ENCODE measurements at regions not wholly inside any gene's neighbourhood (a gene's known extent, or its start where the extent isn't known, plus 50 kb on each side); places are given as distances from the start of the nearest gene placed in this dataset.
"Not testable (repeated sequence)": the region's sequence is repeated elsewhere in the genome, so short reads cannot be mapped to it uniquely, and the experiment has no call there.

DNA sequence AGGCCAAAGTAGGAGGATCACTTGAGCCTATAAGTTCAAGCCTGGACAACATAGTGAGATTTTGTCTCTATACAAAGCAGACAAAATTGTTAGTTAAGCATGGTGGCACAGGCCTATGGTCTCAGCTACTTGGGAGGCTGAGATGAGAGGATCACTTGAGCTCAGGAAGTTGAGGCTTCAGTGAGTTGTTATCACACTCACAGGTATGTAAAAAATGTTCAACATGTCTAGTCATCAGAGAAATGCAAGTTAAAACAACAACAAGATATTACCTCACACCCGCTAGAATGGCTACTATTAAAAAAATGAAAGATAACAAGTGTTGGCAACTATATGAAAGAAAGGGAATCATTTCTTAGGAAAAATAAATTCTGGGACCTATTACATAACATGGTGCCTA lies 341.5 kb upstream of the ST8SIA4 start:
- no peak for ATAC-seq
- TF ChIP-seq, protein P1, sequence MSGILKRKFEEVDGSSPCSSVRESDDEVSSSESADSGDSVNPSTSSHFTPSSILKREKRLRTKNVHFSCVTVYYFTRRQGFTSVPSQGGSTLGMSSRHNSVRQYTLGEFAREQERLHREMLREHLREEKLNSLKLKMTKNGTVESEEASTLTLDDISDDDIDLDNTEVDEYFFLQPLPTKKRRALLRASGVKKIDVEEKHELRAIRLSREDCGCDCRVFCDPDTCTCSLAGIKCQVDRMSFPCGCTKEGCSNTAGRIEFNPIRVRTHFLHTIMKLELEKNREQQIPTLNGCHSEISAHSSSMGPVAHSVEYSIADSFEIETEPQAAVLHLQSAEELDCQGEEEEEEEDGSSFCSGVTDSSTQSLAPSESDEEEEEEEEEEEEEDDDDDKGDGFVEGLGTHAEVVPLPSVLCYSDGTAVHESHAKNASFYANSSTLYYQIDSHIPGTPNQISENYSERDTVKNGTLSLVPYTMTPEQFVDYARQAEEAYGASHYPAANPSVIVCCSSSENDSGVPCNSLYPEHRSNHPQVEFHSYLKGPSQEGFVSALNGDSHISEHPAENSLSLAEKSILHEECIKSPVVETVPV (CRISPR knock-in tag; IDR thresholded peaks at IDR 0.05): no peak
- TF ChIP-seq, protein P2, sequence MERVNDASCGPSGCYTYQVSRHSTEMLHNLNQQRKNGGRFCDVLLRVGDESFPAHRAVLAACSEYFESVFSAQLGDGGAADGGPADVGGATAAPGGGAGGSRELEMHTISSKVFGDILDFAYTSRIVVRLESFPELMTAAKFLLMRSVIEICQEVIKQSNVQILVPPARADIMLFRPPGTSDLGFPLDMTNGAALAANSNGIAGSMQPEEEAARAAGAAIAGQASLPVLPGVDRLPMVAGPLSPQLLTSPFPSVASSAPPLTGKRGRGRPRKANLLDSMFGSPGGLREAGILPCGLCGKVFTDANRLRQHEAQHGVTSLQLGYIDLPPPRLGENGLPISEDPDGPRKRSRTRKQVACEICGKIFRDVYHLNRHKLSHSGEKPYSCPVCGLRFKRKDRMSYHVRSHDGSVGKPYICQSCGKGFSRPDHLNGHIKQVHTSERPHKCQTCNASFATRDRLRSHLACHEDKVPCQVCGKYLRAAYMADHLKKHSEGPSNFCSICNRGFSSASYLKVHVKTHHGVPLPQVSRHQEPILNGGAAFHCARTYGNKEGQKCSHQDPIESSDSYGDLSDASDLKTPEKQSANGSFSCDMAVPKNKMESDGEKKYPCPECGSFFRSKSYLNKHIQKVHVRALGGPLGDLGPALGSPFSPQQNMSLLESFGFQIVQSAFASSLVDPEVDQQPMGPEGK (CRISPR knock-in tag; IDR thresholded peaks at IDR 0.05; ENCODE audit: borderline replicate concordance): no peak
- TF ChIP-seq PPARA (CRISPR knock-in tag; IDR thresholded peaks at IDR 0.05; ENCODE audit: borderline replicate concordance) (no peak), ISL1 (CRISPR knock-in tag; IDR thresholded peaks at IDR 0.05) (no peak), ZNF8 (CRISPR knock-in tag; IDR thresholded peaks at IDR 0.05) (no peak), ZNF565 (CRISPR knock-in tag; conservative IDR thresholded peaks at IDR 0.05; ENCODE audit: low read depth) (no peak)

DNA sequence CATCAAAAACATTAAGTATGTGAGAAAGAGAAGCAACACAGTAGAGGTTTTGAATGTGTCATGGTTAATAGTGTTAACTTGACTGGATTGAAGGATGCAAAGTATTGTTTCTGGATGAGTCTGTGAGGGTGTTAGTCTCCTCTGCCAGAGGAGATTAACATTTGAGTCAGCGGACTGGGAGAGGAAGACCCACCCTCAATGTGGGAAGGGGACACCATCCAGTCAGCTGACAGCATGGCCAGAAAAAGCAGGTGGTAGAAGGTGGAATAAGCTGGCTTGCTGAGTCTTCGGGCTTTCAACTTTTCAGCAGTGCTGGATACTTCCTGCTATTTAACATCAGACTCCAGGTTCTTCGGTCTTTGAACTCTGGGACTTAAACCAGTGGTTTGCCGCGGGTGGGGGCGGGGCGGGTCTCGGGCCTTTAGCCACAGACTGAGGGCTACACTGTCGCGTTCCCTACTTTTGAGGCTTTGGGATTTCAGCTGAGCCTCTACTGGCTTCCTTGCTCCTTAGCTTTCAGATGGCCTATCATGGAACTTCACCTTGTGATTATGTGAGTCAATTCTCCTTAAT lies 309.9 kb upstream of the ST8SIA4 start:
- no peak for TF ChIP-seq ISL1 (CRISPR knock-in tag; IDR thresholded peaks at IDR 0.05)
- TF ChIP-seq ZC3H10 (CRISPR knock-in tag; IDR thresholded peaks at IDR 0.05): no peak
- no peak for TF ChIP-seq ZNF8 (CRISPR knock-in tag; IDR thresholded peaks at IDR 0.05)
- no peak for TF ChIP-seq GLIS3 (CRISPR knock-in tag; IDR thresholded peaks at IDR 0.05)
- no peak for TF ChIP-seq TOX (CRISPR knock-in tag; IDR thresholded peaks at IDR 0.05; ENCODE audit: borderline replicate concordance)
- TF ChIP-seq PPARA (CRISPR knock-in tag; IDR thresholded peaks at IDR 0.05; ENCODE audit: borderline replicate concordance): no peak
- ATAC-seq: no peak

DNA sequence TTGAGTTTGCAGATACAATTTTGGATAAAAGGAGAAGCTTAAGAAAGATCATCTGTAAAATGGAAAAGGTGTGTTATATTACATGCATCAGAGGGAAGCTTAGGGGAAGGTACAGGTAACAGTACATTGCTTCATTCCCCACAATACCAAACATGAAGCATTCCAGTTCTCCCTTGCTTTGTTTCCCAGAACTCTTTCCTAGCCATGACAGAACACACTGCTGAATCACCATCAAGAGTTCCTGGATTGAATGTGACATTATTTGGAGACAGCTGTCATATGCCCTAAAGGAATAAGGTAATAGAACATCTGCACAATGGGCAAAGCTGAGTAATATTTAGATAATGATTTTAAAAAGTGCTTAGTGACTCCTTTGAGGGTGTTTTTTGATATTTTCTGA lies 303.5 kb upstream of the ST8SIA4 start:
- TF ChIP-seq SNAI2 (CRISPR knock-in tag; IDR thresholded peaks at IDR 0.05): no peak
- no peak for TF ChIP-seq BACH2 (CRISPR knock-in tag; IDR thresholded peaks at IDR 0.05; ENCODE audit: borderline replicate concordance)
- no peak for TF ChIP-seq RARB (CRISPR knock-in tag; IDR thresholded peaks at IDR 0.05)
- TF ChIP-seq ZNF70 (CRISPR knock-in tag; IDR thresholded peaks at IDR 0.05): no peak
- no peak for TF ChIP-seq ZC3H10 (CRISPR knock-in tag; IDR thresholded peaks at IDR 0.05)
- no peak for TF ChIP-seq GLIS3 (CRISPR knock-in tag; IDR thresholded peaks at IDR 0.05)
- no peak for TF ChIP-seq CSDC2 (CRISPR knock-in tag; IDR thresholded peaks at IDR 0.05)
- TF ChIP-seq ZNF8 (CRISPR knock-in tag; IDR thresholded peaks at IDR 0.05): no peak
- no peak for ATAC-seq

DNA sequence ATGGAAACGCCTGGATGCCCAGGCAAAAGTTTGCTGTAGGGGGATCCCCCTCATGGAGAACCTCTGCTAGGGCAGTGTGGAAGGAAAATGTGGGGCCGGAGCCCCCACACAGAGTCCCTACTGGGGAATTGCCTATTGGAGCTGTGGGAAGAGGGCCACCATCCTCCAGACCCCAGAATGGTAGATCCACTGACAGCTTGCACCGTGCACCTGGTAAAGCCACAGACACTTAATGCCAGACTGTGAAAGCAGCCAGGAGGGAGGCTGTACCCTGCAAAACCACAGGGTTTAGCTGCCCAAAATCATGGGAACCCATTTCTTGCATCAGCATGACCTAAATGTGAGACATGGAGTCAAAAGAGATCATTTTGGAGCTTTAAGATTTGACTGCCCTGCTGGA lies 302.0 kb upstream of the ST8SIA4 start:
- ATAC-seq: not testable (repeated sequence)

DNA sequence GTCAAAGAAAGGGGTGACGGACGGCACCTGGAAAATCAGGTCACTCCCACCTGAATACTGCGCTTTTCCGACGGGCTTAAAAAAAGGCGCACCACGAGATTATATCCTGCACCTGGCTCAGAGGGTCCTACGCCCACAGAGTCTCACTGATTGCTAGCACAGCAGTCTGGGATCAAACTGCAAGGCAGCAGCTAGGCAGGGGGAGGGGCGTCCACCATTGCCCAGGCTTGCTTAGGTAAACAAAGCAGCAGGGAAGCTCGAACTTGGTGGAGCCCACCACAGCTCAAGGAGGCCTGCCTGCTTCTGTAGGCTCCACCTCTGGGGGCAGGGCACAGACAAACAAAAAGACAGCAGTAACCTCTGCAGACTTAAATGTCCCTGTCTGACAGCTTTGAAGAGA lies 277.3 kb upstream of the ST8SIA4 start:
- not testable (repeated sequence) for ATAC-seq

DNA sequence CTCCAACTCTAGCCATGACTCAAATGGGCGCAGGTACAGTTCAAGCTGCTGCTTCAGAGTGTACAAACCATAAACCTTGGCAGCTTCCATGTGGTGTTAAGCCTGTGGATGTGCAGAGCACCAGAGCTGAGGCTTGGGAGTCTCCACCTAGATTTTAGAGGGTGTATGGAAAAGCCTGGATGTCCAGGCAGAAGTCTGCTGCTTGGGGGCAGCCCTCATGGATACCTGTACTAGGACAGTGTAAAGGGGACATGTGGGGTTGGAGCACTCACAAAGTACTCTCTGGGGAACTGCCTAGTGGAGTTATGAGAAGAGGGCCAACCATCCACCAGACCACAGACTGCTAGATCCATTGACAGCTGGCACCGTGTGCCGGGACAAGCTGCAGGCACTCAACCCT lies 273.5 kb upstream of the ST8SIA4 start:
- ATAC-seq: no peak
- TF ChIP-seq, protein P1 (CRISPR knock-in tag; IDR thresholded peaks at IDR 0.05): no peak
- TF ChIP-seq ZNF8 (CRISPR knock-in tag; IDR thresholded peaks at IDR 0.05): no peak
- no peak for TF ChIP-seq CSDC2 (CRISPR knock-in tag; IDR thresholded peaks at IDR 0.05)
- no peak for TF ChIP-seq ZFP30 (CRISPR knock-in tag; IDR thresholded peaks at IDR 0.05)
- no peak for TF ChIP-seq ZC3H10 (CRISPR knock-in tag; IDR thresholded peaks at IDR 0.05)
- TF ChIP-seq RARB (CRISPR knock-in tag; IDR thresholded peaks at IDR 0.05): no peak
- TF ChIP-seq, protein P3, sequence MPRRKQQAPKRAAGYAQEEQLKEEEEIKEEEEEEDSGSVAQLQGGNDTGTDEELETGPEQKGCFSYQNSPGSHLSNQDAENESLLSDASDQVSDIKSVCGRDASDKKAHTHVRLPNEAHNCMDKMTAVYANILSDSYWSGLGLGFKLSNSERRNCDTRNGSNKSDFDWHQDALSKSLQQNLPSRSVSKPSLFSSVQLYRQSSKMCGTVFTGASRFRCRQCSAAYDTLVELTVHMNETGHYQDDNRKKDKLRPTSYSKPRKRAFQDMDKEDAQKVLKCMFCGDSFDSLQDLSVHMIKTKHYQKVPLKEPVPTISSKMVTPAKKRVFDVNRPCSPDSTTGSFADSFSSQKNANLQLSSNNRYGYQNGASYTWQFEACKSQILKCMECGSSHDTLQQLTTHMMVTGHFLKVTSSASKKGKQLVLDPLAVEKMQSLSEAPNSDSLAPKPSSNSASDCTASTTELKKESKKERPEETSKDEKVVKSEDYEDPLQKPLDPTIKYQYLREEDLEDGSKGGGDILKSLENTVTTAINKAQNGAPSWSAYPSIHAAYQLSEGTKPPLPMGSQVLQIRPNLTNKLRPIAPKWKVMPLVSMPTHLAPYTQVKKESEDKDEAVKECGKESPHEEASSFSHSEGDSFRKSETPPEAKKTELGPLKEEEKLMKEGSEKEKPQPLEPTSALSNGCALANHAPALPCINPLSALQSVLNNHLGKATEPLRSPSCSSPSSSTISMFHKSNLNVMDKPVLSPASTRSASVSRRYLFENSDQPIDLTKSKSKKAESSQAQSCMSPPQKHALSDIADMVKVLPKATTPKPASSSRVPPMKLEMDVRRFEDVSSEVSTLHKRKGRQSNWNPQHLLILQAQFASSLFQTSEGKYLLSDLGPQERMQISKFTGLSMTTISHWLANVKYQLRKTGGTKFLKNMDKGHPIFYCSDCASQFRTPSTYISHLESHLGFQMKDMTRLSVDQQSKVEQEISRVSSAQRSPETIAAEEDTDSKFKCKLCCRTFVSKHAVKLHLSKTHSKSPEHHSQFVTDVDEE (CRISPR knock-in tag; IDR thresholded peaks at IDR 0.05): no peak
- TF ChIP-seq ZFP3 (CRISPR knock-in tag; IDR thresholded peaks at IDR 0.05): no peak
- TF ChIP-seq, protein P4, sequence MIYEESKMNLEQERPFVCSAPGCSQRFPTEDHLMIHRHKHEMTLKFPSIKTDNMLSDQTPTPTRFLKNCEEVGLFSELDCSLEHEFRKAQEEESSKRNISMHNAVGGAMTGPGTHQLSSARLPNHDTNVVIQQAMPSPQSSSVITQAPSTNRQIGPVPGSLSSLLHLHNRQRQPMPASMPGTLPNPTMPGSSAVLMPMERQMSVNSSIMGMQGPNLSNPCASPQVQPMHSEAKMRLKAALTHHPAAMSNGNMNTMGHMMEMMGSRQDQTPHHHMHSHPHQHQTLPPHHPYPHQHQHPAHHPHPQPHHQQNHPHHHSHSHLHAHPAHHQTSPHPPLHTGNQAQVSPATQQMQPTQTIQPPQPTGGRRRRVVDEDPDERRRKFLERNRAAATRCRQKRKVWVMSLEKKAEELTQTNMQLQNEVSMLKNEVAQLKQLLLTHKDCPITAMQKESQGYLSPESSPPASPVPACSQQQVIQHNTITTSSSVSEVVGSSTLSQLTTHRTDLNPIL (CRISPR knock-in tag; IDR thresholded peaks at IDR 0.05; ENCODE audit: low read depth): no peak
- TF ChIP-seq OSR1 (CRISPR knock-in tag; IDR thresholded peaks at IDR 0.05): no peak
- TF ChIP-seq PPARA (CRISPR knock-in tag; IDR thresholded peaks at IDR 0.05; ENCODE audit: borderline replicate concordance): no peak
- TF ChIP-seq ESRRG (CRISPR knock-in tag; IDR thresholded peaks at IDR 0.05): no peak
- TF ChIP-seq GLIS3 (CRISPR knock-in tag; IDR thresholded peaks at IDR 0.05): no peak
- TF ChIP-seq TOX (CRISPR knock-in tag; IDR thresholded peaks at IDR 0.05; ENCODE audit: borderline replicate concordance): no peak
- TF ChIP-seq, protein P2 (CRISPR knock-in tag; IDR thresholded peaks at IDR 0.05; ENCODE audit: borderline replicate concordance): no peak
- no peak for TF ChIP-seq TCF4 (CRISPR knock-in tag; IDR thresholded peaks at IDR 0.05; ENCODE audit: borderline replicate concordance)
- no peak for TF ChIP-seq ZNF565 (CRISPR knock-in tag; conservative IDR thresholded peaks at IDR 0.05; ENCODE audit: low read depth)
- TF ChIP-seq ZNF70 (CRISPR knock-in tag; IDR thresholded peaks at IDR 0.05): no peak
